GM19468 (cell line): ENCODE measurements at regions not wholly inside any gene's neighbourhood (a gene's known extent, or its start where the extent isn't known, plus 50 kb on each side); places are given as distances from the start of the nearest gene placed in this dataset.
"Not testable (repeated sequence)": the region's sequence is repeated elsewhere in the genome, so short reads cannot be mapped to it uniquely, and the experiment has no call there.

Experiments
- ATAC-seq: cut with Tn5 transposase; IDR thresholded peaks from one replicate; pipeline ENCODE4 v1.9.1; 2021; ENCODE audit warnings: mild to moderate bottlenecking, moderate library complexity, moderate number of reproducible peaks; ENCODE audit not compliant: unreplicated experiment; ENCODE audit errors: extremely low read depth

DNA sequence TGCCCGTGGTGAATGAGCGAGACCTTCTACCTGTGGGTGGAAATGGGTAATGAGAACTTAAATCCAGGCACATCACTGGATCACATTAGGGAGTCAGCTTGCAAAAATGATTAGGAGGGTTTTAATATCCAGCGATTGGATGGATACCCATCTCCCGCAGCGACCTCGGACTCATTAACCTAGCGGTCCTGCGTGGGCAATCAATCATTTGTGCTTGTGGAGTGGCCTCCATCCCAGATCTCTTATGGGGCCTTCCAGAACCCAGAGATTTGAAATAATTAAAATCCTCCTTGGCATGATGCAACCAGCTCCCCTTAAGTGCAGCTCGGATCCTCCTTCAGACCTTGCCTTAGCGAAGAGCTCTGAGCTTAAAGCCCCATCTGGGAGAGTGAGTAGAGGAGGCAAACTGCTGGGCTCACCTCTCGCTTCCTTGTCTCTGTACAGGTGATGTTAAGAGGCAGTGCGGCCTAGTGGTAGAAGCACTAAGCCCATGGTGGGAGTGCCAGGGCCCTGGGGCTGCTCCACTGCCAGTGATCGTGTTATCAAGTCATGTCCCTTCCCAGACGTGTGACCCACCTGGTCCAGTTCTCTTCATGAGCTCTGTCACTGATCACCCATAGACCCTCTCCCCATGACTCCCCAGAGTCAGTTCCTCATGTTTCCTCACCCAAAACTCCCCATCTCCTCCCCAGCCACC is 285.2 kb upstream of the TLE3 start:
- no peak for ATAC-seq

DNA sequence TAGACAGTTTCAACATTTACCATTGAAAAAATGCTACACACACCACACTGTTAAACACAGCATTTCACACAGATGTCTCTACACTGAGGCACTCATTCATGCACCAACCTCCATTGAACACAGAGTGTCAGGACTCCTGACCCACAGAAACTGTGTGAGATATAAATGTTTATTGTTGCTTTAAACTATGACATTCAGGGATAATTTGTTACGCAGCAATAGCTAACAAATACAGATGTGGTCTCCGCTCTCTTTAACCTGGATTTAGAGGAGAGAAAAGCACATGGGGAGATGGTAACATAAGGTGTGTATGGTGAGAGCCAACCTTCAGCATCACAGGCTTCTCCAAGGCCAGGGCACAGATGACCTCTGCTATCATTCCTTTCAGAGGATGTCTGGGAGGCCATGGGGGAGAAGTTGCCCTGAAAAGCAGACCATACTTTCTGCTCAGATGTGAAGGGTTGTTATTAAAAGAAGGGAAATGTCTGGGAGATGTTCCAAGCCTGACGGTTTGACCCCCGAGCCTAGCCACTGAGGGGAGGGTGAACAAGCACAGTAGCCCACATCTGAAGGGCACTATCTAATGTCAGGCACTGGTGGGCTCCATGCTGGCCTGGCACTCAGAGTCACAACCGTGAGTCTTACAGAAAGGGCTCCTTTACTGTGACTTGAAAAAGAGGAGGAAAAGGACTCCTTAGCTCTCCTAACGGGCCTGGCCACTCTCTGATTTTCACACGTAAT is 284.5 kb upstream of the TLE3 start:
- no peak for ATAC-seq

- no peak for ATAC-seq
Observed at GRCh38 chr15:70379938-70380883, 282.5 kb upstream of the TLE3 start.

DNA sequence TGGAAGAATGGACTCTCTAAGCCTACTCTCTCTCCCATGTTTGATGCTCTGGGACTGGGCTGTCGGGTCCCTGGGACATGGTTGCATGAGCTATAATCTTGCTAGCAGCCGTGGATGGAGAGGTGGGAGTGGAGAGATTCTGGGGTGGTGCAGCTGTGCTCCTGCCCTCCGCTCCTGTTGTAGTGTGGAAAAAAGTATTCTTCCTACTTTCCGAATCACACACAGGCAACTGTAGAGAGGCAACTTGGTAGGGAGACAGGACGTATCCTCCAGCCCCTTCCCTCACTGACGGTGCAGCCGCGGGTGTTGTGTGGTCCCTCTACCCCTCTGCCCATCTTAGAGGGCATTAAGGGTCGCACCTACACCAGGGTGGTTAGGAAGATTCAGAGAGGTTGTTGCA is 281.4 kb upstream of the TLE3 start:
- no peak for ATAC-seq

DNA sequence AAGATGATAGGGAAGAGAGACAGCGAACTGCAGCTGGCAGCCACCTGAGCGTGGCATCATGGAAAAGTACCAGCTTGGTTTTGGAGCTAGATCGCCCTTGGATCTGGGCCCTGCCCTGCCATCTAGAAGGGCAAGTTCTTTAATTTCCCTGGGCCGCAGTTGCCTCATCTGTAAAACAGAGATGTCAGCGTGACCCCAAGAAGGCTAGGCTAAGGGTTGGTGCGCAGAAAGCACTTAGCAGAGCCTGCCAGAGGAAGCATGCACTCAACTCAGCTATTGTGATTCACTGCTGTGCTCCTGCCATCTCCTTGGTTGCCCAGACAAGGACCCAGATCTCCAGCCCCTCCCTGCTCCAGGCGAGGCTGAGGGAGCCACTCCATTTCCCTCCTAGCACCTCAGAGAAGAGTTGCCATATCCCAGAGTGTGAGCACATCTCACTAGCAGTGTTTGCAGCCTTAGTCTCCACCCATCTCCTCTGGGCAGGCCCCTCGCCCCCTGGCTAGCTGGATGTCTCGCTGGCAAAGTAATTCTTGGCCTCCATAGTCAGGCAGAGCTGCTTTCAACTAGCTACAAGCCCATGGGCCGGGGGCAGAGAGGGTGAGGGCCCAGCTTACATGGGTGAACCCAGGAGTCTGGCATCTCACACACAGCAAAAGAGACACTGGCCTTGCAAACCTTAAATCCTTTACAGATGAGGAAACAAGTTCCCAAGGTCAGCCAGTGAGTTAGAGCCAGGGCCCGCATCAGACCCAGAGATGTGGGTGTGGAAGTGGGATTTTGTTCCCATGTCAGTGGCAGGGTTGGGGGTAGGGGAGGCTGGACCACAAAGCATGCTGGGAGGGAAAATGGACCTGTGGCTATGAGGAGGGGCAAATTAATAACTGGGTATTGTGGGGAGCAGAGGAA is 280.7 kb upstream of the TLE3 start:
- no peak for ATAC-seq

- no peak for ATAC-seq
Observed at GRCh38 chr15:70376929-70377691, 279.4 kb upstream of the TLE3 start.

DNA sequence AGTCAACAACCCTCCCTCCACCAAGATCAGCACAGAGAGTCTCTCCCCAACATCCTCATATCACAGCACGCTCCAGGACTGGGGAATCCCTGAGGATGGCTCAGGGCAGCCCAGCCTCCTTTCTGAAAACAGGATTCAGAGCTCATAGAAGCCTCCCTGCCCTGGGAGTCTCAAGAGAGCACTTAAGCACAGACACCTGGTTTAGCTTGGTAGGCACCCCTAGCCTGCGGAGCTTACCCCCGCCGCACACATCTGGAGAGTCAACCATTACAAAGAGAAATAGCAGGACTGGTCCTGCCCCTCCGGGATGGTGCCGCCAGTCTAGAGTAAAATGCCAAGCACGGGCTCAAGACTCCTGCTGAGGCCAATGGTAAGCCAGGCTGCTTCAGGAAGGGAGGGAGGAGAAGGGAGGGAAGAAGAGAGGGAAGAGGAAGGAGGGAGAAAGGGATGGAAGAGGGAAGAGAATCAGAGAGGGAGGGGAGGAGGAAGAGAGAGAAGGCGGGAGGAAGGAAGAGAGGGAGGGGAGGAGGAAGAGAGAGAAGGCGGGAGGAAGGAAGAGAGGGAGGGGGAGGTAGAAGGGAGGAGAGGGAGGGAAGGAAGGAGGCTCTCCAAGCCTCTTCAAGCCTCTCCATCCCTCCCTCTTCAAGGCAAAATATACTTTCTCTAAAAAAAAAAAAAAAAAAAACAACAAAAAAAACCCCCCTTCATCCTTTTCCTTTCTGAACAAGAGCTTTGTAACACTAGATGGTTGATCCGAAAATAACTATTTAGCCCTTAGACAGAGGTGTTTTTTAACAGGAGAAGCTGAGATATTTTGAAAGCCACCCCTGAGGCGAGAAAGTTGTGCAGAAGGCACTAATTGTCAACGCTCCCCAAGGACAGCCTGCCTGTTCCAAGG is 278.6 kb upstream of the TLE3 start:
- no peak for ATAC-seq

DNA sequence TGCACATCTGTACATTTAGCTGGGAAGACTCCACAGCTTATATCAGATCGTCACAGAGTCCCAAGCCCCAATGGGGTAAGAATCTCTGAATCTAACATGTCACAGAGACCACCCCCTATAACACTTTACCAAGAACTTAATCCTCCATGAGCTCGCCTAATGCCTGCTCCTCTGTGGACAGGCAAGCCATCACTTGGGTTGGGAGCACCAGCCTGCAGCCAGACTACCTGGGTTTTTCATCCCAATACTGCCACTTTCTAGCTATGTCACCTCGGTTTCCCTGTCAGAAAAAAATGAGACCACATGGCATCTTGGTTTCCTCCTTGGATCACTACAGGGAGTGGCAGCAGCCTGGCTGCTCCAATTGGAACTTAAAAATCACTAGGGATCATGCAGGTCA is 277.9 kb upstream of the TLE3 start:
- no peak for ATAC-seq

- no peak for ATAC-seq
Observed at GRCh38 chr15:70375006-70375431, 277.3 kb upstream of the TLE3 start.

GRCh38 chr15:70374096-70374495 is 276.4 kb upstream of the TLE3 start:
- ATAC-seq, result no peak

DNA sequence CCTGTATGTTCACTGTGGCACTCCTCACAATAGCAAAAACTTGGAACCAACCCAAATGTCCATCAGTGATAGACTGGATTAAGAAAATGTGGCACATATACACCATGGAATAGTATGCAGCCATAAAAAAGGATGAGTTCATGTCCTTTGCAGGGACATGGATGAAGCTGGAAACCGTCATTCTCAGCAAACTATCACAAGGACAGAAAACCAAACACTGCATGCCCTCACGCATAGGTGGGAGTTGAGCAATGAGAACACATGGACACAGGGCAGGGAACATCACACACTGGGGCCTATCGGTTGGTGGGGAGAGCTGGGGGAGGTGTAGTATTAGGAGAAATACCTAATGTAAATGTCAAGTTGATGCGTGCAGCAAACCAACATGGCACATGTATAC is 275.7 kb upstream of the TLE3 start:
- not testable (repeated sequence) for ATAC-seq

DNA sequence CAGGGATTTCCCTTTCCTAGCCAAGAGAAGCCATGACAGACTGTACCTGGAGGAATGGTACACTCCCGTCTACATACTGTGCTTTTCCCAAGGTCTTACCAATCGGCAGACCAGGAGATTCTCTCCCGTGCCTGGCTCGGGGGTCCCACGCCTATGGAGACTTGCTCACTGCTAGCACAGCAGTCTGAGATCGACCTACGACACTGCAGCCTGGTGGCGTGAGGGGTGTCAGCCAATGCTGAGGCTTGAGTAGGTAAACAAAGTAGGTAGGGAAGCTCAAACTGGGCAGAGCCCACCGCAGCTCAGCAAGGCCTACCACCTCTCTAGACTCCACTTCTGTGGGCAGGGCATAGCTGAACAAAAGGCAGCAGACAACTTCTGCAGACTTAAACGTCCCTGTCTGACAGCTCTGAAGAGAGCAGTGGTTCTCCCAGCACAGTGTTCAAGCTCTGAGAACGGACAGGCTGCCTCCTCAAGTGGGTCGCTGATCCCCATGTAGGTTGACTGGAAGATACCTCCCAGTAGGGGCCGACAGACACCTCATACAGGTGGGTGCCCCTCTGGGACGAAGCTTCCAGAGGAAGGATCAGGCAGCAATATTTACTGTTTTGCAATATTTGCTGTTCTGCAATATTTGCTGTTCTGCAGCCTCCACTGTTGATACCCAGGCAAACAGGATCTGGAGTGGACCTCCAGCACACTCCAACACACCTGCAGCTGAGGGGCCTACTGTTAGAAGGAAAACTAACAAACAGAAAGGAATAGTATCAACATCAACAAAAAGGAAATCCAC is 270.4 kb upstream of the TLE3 start:
- not testable (repeated sequence) for ATAC-seq

DNA sequence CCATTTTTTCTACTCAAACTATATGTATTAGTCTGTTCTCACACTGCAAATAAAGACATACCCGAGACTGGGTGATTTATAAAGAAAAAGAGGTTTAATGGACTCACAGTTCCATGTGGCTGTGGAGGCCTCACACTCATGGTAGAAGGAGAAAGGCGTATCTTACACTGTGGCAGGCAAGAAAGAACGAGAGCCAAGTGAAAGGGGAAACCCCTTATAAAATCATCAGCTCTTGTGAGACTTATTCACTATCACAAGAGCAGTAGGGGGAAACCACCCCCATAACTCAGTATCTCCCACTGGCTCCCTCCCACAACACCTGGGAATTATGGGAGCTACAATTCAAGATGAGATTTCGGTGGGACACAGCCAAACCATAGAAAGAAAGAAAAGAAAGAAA is 266.3 kb upstream of the TLE3 start:
- ATAC-seq, result not testable (repeated sequence)

DNA sequence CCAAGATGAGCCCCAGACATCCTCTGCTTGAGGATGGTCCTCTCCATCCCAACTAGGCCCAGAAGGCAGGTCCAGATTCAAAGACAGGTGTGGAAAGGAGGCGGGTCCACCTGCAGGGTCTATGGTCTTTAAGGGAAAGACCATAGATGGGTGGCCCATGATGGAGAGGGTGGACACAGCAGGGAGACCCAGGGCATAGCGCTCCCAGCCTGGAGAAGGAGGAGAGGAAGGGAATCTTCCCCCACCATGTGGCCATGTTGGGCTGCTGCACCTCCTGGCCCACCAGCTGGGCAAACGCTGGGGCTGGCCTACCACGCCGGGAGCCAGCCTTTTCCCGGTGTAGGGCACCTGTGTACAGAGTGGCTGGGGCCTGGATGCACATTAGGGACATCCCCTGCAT is 265.2 kb upstream of the TLE3 start:
- no peak for ATAC-seq

- no peak for ATAC-seq
Observed at GRCh38 chr15:70362350-70362749, 264.6 kb upstream of the TLE3 start.

DNA sequence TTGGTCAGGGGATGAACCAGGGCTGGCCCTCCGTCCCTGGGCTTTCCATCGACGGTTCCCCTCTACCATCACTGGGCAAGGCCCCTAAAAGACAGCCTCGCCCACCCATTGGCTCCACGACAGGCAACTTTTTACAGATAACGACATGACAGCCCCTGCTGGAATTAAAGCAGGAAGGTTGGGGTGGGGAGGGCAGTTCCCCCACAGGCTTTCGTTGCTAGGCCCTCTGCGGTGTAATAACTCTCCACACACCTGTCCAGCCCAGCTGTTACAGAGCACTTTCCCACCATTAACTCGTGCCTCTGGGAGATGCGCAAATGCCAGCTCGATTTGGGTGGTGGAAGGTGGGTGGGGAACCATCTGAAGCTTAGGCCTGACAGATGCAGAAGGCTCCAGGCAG is 264.2 kb upstream of the TLE3 start:
- ATAC-seq, result no peak

GRCh38 chr15:70361106-70361505 is 263.4 kb upstream of the TLE3 start:
- ATAC-seq, result no peak
